H1 (cell line): ENCODE measurements at regions not wholly inside any gene's neighbourhood (a gene's known extent, or its start where the extent isn't known, plus 50 kb on each side); places are given as distances from the start of the nearest gene placed in this dataset.

Experiments used
- JUN ChIP-seq: IDR thresholded peaks from 2 replicates; pipeline ENCODE4 v1.6.1; 2011; ENCODE audit warnings: low read depth, mild to moderate bottlenecking, improper control_type of control experiment, low read length
- YY1 ChIP-seq: IDR thresholded peaks from 2 replicates; pipeline ENCODE4 v1.6.1; 2011; ENCODE audit warnings: low read depth, mild to moderate bottlenecking, low read length

DNA sequence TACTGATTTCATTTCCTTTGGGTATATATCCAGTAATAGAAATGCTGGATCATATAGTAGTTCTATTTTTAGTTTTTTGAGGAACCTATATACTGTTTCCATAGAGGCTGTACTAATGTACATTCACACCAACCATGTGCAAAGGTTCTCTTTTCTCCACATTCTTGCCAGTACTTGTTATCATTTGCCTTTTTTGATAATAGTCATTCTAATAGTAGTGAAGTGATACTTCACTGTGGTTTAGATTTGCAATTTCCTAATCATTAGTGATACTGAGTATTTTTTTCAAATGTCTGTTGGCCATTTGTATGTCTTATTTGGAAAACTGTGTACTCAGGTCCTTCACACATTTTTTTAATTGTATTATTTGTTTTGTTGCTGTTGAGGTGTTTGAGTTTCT, 148.2 kb upstream of the NAV3 start (continued):
- no peak for TF ChIP-seq JUN
- no peak for TF ChIP-seq YY1
